ENCODE measurements at regions not wholly inside any gene's neighbourhood (a gene's known extent, or its start where the extent isn't known, plus 50 kb on each side); places are given as distances from the start of the nearest gene placed in this dataset.

DNA sequence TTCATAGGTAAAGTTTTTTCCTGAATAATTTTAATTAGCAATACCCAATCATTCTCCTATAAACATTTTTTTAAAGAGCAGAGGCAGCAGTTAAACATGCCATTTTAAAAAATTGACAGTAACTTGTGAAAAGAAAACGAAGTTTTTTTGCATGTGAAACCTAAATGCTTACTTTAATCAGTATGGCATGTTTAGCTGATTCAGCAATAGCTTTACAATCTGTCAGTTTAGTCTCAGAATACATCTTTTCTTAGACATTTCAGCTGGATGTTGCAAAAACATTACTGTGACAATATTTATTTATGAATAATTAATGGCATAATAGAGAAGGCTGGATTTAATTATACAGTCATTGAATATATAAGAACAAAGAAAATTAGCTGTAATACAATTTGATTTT, 1132.4 kb upstream of the ADGRL2 start:
- DNase-seq = no peak

- no peak for DNase-seq
Measured at GRCh38 chr1:80666073-80666472, 1134.7 kb upstream of the ADGRL2 start.

GRCh38 chr1:80659161-80659560, 1141.6 kb upstream of the ADGRL2 start:
- no peak for DNase-seq

DNA sequence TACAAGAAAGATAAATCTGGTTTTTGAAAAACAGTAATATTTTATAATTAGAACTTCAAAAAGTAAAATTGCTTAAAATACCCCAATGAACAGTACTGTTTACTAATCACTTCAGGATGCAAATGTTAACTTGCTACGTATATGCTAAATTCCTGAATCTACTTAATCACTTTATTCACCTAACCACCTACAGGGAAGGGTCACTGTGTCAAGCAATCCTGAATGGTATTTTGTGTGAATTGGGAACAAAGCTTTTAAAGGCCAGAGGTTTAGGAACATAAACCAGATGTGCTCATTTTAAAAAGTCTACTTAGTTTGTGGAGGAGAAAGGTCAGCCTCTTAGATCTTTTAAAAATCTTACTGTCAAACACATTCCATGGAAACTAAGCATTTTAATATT, 1143.0 kb upstream of the ADGRL2 start:
- DNase-seq = no peak

GRCh38 chr1:80657044-80657643, 1143.6 kb upstream of the ADGRL2 start:
- DNase-seq = no peak

DNA sequence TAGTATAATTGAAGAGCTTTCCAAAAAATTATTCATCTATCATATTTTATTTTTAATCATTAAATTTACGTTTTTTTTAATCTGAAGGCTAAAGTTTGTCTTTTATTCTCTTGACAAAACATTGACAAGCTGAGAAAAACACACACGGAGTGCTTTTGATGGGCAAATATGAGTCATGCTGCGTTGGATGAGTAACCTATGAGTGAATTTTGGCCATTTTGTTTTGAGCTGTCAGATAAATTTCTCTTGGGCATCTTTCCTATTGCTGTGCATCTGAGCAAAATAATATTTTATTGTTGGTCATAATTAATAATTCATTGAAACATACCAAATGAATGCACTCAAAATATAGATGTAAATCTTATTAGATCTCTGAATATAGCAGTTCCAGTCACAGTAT, 1144.1 kb upstream of the ADGRL2 start:
- no peak for DNase-seq

GRCh38 chr1:80656014-80656636, 1144.6 kb upstream of the ADGRL2 start:
- no peak for DNase-seq

- DNase-seq = no peak
Measured at GRCh38 chr1:80646053-80646452, 1154.7 kb upstream of the ADGRL2 start.

- no peak for DNase-seq
Measured at GRCh38 chr1:80645621-80646020, 1155.1 kb upstream of the ADGRL2 start.

- DNase-seq = no peak
Measured at GRCh38 chr1:80640978-80641377, 1159.8 kb upstream of the ADGRL2 start.

DNA sequence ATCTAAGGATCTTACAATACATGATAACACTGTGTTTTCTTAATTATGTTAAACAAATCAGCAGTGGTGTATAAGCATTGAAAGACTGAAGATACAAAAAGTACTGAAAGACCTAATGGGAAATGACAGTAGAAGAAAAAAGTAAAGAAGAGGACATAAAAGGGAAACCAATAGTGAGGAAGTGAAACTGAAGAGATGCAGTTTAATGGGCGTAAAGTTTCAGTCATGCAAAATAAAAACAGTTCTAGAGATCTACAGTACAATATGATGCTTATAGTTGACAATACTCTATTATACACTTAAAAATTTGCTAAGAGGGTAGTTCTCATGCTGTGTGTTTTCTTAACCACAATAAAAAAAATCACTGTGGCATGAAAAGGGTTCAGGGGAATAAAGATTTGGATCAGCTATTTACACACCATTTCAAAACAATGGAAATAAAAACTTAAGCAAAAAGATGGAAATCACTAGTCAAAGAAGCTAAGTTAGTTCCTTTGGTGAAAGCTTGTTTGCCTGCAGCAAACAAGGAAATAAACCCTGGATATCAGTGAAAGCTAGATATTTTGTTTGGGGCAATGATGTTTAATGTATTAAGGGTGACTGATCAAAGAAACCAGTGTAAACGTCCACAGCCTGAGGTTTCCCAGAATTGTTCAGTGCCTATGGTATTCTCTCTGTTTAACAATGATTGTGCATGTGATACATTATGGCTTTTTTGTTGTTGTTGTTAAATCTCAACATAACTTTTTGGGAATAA, 1160.8 kb upstream of the ADGRL2 start:
- no peak for DNase-seq

GRCh38 chr1:80633947-80634706, 1166.6 kb upstream of the ADGRL2 start:
- no peak for DNase-seq

DNA sequence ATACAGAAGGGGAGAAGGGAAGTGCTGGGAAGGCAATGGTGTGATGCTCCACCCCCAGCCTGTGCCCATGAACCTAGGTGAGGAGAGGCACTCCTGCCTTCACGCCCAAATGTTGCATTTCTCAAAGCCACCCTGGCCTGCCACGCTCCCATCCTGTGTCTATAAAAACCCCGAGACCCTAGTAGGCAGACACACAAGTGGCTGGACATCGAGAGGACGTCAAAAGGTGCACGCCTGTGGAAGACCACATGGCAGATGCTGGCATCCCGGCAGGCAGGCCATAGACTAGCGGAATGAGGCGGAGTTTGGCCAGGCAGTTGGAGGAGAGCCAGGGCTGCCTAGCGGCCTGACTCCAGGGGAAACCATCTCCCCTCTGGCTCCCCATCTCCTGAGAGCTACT, 1168.5 kb upstream of the ADGRL2 start:
- no peak for DNase-seq

- DNase-seq = no peak
Measured at GRCh38 chr1:80629304-80629837, 1171.4 kb upstream of the ADGRL2 start.

- DNase-seq = no peak
Measured at GRCh38 chr1:80624682-80625081, 1176.1 kb upstream of the ADGRL2 start.

DNA sequence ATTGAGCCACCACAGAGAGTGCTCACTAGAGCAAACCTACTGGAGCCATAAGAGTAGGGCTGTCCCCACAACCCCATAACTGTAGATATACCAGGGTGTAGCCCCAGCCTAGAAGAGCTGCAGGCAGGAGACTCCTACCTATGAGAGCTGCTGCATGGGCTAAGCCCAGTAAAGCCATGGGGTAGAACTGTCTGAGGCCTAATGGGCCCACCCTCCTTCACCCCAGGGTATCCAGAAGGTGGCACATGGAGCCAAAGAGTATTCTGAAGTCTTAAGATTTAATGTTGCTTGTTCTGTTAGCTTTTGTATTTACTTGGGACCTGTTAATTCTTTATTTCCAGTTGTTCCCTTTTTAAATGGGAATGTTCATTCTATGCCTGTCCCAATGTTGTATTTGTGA, 1193.7 kb upstream of the ADGRL2 start:
- no peak for DNase-seq

DNA sequence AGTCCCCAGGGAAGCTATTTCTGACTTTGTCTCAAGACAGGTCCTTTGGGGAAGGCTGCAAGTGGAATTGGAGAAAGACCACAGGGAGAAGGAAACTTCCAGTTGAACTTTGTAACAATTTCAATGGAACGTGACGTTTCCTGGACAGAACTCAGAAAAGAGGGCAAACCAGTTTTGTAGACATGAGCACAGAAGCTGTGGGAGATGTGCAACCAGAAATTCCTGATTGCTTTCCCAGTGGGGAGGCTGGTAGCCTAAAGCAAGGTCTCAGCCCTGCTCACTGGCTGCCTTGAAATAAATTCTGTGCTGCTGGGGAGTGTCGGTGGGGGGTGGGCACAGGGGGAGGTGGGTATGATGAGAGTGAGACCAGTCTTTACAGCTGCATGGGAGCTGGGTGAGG, 1206.7 kb upstream of the ADGRL2 start:
- DNase-seq = no peak

- DNase-seq = no peak
Measured at GRCh38 chr1:80593197-80593596, 1207.5 kb upstream of the ADGRL2 start.

DNA sequence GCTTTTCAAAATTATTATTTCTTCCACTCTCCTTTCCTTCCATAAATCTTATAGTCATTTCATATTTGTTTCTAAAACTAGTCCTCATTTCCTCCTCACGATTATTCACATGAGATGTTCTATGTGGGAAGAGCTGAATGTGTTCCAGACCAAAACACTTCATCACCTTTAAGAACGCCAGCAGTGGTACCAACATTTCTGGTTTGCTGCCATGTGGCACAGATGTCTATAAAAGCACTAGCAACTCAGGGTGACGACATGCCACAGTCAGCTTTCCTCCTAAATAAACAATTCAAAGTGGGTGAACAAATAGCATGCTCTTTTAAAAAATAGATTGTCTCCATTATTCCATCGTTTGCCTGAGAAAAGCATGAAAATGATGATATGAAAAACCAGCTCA, 1217.8 kb upstream of the ADGRL2 start:
- DNase-seq = no peak

DNA sequence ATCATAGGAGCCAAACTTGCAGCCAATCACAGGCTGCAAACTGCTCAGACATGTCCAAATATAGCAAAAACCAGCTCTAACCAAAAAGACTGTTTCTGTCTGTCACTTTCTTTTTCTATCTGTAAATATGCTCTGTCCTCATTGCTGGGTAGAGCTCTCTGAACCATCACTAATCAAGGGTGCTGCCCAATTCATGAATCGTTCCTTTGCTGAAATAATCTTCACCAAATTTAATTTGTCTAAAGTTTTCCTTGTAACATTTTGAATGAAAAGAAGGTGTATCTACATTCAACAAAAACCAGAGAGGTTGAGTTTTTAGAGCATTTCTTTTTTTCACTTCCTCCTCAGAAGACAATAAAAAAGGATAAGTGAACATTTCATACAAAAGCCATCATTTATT, 1221.7 kb upstream of the ADGRL2 start:
- no peak for DNase-seq

DNA sequence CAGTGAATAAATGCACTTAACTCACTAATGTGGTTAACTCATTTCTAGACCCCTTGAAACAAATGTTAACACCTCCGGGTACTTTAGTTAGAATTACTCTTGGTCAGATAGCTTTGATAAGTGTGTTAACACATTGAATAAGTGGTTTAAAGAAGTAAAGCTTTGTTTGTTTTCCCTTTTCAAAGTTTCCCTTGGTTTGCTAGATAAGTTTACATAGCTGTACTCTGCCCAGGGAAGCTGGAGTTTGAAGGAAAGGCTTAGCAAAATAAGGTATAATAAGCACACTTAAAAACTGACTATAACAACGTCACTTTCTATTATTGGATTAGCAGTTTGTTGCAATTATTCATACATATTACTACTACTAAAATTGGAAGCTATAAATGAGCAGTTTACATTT, 1233.9 kb upstream of the ADGRL2 start:
- no peak for DNase-seq

DNA sequence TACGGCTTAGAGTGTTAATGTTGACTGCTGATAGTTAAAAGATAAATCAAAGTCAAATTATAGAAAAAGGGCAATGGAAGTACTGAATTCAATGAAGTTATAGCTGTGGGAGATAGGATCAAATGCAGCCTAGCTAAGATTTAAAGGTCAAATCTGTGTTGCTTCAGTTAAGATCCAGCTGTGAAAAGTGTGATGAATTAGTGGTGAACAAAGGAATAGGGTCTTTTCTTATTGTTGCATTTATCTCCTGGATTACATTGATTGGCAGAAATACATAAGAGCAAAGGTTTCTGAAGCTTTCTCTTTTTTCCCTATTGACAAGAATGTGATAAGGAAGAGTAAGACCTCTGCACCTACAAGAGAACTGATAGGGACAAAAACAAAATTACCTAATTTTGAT, 1234.6 kb upstream of the ADGRL2 start:
- no peak for DNase-seq

DNA sequence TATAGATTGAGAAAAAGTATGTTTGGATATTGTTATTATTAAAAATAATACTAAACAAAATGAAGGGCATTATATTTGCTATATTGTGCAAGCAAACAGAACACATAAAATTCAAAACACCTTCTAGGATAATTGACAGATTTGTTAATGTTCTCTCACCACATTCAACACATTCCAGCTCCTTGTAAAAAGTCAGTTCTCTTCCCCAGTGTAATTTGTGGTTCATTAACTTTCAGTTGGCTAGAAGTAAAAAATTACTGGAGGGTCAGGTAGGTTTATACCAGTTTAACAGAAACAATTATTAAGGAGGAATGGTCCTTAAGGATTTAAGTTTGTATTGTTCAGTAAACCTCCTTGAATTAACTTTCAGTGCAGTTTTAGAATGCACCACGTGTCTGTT, 1235.3 kb upstream of the ADGRL2 start:
- DNase-seq = no peak

DNA sequence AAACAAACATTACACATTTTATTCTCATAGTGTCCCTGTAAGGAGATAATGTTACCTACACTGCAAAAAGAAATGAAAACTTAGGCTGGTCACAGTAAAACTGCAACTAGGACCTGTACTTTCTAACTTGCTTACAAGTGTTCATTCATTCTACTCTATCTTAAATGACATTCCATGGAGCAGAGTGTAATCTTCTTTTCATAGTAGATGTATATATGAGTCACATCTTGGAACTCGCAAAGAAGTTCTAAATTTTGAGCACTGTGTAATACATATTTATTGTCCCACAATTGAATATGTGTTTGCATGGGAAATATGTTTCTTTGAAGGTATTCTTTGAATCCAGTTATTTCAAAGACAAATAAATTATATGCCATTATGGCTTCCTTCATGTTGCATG, 1258.5 kb upstream of the ADGRL2 start:
- DNase-seq = no peak
